HG03442 (cell line): ENCODE measurements at regions not wholly inside any gene's neighbourhood (a gene's known extent, or its start where the extent isn't known, plus 50 kb on each side); places are given as distances from the start of the nearest gene placed in this dataset.
"Not testable (repeated sequence)": the region's sequence is repeated elsewhere in the genome, so short reads cannot be mapped to it uniquely, and the experiment has no call there.

Source experiments
- ATAC-seq: cut with Tn5 transposase; IDR thresholded peaks from one replicate; pipeline ENCODE4 v1.9.1; 2021; ENCODE audit warnings: mild to moderate bottlenecking, moderate library complexity; ENCODE audit not compliant: unreplicated experiment

DNA sequence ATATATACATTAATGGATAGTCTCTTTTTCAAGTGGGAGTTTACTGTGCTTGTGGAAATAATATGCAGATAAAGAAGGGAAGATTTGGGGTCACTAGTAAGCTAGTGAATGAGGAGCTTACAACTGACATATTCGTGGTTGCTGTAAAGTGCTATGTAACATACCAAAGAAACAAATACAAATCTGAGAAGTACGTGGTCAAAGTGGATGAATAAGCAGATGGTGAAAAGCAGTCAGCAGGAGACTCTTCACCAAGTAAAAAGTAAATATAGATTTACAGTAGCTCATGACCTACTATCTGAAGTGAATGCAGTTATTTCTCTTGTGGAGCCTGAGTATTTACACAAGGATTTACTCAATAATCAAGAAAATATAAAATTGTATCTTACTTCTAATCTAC, 136.6 kb upstream of the ELAC2 start:
- no peak for ATAC-seq

- ATAC-seq: no peak
Observed at GRCh38 chr17:13153036-13153435, 135.2 kb upstream of the ELAC2 start.

DNA sequence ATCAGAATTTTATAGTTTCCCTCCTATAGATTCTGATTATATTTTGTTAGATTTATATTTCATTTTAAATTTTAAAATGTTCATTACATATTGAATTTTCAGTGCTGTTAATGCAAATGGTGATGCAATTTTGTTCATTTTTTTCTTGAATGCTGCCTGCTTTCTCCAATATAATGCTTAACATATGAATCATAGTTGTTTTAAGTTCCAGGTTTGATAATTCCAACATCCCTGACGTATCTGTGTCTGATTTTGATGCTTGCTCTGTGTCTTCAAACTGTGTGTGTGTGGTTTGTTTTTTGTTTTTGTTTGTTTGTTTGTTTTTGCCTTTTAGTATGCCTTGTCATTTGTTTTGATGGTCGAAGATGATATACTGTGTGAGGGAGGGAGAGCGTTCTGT, 134.7 kb upstream of the ELAC2 start:
- no peak for ATAC-seq

- ATAC-seq: not testable (repeated sequence)
Observed at GRCh38 chr17:13150738-13151137, 132.9 kb upstream of the ELAC2 start.

DNA sequence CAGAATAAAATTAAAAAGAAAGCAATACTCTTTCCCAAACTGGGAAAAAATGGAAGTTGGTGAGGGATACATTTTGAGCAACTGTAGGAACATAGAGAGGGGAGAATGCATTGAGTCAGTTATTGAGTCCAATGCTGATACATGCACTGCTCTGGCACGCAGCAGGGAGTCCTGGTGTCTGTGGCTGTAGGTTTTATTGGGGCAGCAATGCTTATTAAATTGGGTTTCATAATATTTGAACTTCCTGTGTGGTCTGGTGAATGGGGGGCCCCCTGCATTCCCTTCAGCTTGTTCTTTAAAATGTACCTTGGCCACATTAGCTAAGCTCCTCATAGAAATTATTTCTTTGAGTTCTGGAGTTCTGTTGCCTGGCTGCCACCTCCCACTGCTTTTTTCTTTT, 125.2 kb upstream of the ELAC2 start:
- no peak for ATAC-seq

DNA sequence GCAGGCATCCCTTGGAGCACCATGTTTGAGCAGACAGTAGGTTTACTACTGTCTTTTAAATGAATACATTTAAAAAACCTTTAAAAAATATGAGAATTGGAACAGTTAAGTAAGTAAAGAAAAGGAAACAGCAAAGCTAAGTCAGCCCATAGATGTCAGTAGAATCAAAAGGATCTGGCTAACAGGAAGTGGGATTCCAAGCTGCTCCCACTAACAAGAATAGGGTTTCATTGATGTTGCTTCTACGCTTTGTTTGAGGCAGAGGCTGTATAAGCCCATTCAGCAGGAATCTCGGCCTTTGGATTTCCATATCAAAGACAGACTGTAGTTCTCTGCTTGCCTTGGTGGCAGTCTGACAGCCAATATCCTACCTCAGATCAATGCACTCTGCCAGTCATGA, 122.9 kb upstream of the ELAC2 start:
- no peak for ATAC-seq

GRCh38 chr17:13135506-13135905, 117.7 kb upstream of the ELAC2 start:
- ATAC-seq: no peak

- ATAC-seq: no peak
Observed at GRCh38 chr17:13134076-13134475, 116.2 kb upstream of the ELAC2 start.

DNA sequence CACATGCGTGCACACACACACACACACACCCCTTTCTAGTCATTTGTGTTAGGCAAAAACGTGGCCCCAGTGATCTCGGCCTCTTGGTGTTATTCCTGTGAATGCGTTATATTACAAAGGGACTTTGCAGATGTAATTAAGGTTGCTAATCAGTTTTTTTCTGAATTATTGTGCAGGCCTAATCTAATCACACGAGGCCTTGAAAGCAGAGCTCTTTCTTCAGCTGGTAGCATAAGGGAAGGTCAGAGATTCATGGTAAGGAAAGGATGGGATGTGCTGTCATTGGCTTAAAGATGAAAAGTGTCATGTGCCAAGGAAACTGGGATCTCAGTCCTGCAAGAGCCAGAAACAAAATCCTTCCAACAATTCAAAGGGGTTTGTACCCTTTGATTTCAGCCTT, 113.4 kb upstream of the ELAC2 start:
- no peak for ATAC-seq

DNA sequence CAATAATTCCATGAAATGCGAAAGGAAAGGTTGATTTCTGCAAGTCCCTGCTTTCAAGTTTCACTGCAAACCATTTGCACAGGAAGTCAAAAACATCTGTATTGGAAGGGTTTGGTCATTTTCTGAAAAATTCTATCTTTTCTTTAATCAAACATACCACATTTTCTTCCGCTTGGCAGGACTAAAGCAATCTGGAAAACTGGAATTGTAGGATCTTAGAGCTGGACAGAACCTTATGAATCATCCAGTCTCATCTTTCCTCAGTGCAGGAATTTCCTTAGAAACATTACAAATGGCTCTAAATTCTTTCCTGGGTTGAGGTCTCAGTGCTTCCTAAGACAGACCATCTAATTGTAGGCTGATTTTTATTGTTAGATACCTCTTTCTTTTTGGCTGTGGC, 111.5 kb upstream of the ELAC2 start:
- no peak for ATAC-seq

DNA sequence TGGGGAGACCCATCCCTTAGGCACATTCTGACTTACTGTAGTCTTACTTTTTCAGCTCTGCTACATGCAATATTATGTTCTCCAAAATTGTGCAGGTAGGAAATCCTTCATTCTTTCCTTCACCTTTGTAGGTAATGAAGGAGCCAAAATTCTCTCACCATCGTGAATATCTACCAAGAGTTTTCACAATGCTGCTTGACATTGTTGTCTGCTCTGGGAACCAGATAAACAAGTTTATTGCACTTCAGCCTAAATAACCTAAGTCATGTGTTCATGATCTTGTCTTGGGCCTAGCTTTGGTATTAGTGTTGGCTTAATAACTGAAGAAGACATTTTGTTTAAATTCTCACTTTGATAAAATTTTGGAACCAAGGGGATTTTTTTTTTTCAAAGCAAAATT, 110.8 kb upstream of the ELAC2 start:
- ATAC-seq: no peak

- ATAC-seq: no peak
Observed at GRCh38 chr17:13127921-13128602, 110.2 kb upstream of the ELAC2 start.

DNA sequence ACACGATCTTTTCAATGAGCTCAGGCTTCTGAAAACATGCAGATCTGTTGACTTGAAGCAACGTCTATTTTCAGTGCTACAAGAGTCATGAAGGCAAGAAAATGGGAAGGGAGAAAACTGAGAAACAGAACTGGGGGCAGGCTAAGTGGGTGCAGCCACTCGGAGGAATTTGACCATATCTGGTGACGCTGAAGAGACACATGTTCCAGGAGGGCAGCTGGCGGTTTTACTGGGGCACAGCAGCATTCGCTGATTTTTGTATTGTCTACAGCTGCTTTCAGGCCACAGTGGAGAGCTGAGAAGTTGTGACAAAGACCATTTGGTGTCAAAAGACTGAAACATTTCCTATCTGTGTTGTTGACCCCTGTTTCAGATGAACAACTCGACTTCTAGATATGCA, 103.0 kb upstream of the ELAC2 start:
- ATAC-seq: no peak

- no peak for ATAC-seq
Observed at GRCh38 chr17:13118311-13118710, 100.5 kb upstream of the ELAC2 start.

- ATAC-seq: no peak
Observed at GRCh38 chr17:13117616-13118015, 99.8 kb upstream of the ELAC2 start.

DNA sequence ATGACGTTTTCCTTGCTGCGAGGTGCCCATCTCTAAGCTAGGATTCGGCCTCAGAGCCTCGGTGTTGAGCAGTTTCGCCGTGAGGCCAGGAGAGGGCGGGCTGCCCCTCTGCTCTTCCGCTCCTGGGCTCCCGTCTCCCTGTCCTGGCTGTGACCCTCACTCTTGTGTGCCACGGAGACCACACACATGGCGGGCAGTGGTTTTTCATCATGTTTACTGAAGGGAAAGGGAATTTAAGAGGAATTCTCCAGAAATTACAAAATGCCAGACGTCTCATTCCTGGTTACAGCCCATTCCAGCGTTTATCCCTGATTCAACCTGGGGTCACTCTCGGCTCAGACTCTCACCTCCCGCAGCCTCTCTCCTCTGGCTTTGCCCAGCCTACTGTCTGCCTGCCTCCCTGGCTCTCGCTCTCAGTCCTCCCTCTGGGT, 96.8 kb upstream of the ELAC2 start:
- ATAC-seq: no peak

DNA sequence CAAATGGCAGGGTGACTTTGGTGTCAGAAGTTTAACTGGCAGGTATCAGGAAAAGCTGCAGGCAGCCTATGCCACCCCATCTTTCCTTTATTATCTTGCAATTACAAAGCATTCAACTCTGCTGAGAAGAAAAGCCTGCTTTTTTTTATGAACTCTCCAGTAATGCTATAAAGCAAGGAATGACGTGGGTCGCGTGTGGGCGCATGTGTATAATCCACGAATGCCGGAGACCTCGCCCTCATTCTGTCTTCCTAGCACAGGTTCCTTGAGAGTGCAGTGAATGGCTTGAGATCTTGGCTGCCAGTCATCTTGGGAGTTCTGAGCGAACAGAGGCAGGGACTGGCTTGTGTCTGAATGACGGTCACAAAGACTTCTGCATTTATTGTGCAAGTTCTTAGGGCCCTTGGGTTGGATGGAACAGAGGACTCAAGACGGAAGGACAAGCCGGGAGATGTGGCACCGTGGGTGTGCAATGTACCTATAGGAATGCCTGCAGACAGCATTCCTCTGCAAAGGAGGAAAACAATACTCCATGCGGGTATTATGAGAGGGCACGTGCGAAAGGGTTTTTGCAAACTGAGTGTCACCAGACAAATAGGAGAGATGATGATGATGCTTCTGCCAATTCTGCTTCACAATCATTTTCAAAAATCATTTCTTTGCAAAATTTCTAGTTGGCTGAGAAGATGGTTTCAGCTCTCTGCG, 96.1 kb upstream of the ELAC2 start:
- no peak for ATAC-seq

DNA sequence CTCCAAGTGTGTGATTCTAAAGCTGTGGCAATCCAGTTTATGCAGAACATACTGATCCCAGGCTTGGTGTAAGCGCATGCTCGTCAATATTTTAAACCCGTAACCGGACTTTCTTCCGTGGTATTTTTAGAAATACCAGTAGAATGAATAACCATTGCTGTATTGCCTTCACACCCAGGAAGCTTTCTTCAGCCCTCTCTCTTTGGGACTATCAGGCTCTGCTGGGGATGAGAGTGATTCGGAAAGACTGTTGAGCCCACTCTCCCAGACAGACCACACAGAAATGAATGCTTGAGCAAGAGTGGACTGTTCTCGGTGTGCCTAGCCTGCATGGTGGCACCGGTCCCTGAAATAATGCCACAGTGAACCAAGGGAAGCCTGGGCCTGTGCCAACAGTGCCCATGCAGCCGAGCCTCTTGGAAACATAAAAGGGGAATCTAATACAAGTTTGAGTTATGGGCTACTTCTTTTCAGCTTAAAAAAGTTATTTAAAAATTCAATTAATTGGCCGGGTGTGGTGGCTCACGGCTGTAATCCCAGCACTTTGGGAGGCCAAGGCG, 89.9 kb upstream of the ELAC2 start:
- no peak for ATAC-seq

GRCh38 chr17:13106171-13106570, 88.3 kb upstream of the ELAC2 start:
- no peak for ATAC-seq

DNA sequence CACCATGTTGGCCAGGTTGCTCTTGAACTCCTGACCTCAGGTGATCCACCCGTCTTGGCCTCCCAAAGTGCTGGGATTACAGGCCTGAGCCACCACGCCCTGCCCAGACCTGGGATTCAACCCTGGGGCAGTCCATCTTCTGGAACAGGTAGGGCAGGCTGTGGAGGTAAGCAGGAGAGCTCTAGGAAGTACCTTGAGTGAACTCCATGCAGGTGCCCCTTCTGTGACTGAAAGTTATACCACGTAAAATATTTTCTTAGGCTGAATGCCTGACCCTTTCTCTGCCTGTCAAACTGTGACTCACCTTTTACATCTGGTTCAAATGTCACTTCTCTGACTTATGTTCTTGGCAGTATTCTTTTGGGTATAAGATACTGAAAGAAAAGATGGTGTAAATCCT, 86.7 kb upstream of the ELAC2 start:
- ATAC-seq: no peak

GRCh38 chr17:13102477-13102876, 84.7 kb upstream of the ELAC2 start:
- ATAC-seq: no peak

DNA sequence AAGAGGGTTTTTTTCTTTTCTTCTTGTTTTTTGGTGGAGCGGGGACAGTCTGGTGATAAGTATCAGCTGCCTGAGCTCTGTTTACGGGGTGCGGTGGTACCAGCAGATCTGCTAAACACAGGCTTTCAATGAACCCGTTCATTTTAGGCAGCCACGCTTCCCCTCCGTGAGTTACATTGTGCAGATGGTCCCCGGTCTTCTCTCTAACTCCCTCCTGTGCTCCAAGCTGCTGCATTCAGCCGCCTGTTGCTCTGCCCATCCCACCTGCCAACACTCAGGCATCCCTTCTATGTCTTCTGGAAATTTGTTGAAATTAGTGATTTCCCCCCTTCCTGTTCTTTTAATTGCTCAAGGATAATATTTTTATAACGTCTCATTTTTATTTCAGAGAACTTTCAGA, 82.1 kb upstream of the ELAC2 start:
- no peak for ATAC-seq
